Endothelial cell of umbilical vein (primary cell): ENCODE measurements at regions not wholly inside any gene's neighbourhood (a gene's known extent, or its start where the extent isn't known, plus 50 kb on each side); places are given as distances from the start of the nearest gene placed in this dataset.

Experiments
- BruUV-seq: library from RNA; stranded (reverse); fragments of 400-500 nt; replicated peaks from 2 replicates; lab custom pipeline; 2021; lab: Mats Ljungman, UMichigan
- CTCF ChIA-PET: fragments of 300-600, 350-600 bp; sonication (Branson Sonifier 250); formaldehyde crosslinking; loops from one replicate; lab custom pipeline; 2021; ENCODE audit warnings: antibody characterized with exemption, inconsistent platforms; lab: Charles Lee
- POLR2A ChIA-PET: fragments of 300-600, 350-600 bp; sonication (Branson Sonifier 250); formaldehyde crosslinking; loops from one replicate; lab custom pipeline; 2021; ENCODE audit warnings: antibody characterized with exemption, inconsistent platforms; lab: Charles Lee
- DNase-seq: peaks from one replicate; pipeline ENCODE4 v3.0.0-alpha.2; 2011; ENCODE audit warnings: low read depth, low spot score
- FAIRE-seq: peaks from 2 replicates; lab custom pipeline; 2011; peaks lifted over from hg19 to GRCh38; lab: Jason Lieb, UNC
- H2AFZ ChIP-seq: 2 replicates; pipeline ENCODE4 v1.6.0; 2012; ENCODE audit warnings: low read depth, low read length, control low read depth, inconsistent platforms
- H3K27ac ChIP-seq: 2 replicates; pipeline ENCODE4 v1.5.1; 2011; ENCODE audit warnings: low read depth, mild to moderate bottlenecking, control low read depth, low read length, moderate library complexity; ENCODE audit not compliant: insufficient read depth
- H3K27me3 ChIP-seq, 2 experiments: 2 replicates each; pipeline versions ENCODE4 v1.6.0 to v1.6.1; 2011; ENCODE audit warnings: low read length in 2 of 2, mixed read lengths in 1 of 2; ENCODE audit not compliant: control insufficient read depth in 2 of 2, insufficient read depth in 2 of 2
- H3K36me3 ChIP-seq, 2 experiments: 2 replicates in 1 of 2; 3 replicates in 1 of 2; pipeline ENCODE4 v1.5.1; 2011; ENCODE audit warnings: low read length in 2 of 2, mild to moderate bottlenecking in 1 of 2, moderate library complexity in 1 of 2; ENCODE audit not compliant: control insufficient read depth in 2 of 2, insufficient read depth in 2 of 2; ENCODE audit errors: extremely low read depth in 1 of 2
- H3K4me1 ChIP-seq: 3 replicates; pipeline ENCODE4 v1.5.1; 2011; ENCODE audit warnings: mild to moderate bottlenecking, low read length; ENCODE audit not compliant: control insufficient read depth, insufficient read depth; ENCODE audit errors: extremely low read depth
- H3K4me2 ChIP-seq: 2 replicates; pipeline ENCODE4 v1.6.1; 2011; ENCODE audit warnings: low read length, control low read depth, mixed read lengths; ENCODE audit not compliant: insufficient read depth
- H3K4me3 ChIP-seq, 3 experiments: fragments of 200-600 bp in 1 of 3; sonication (generic), shearing (Covaris generic) in 1 of 3; replicated peaks in 1 of 3; 2 replicates each; pipeline ENCODE4 v1.5.1; 2011 to 2016; ENCODE audit warnings: control low read depth in 3 of 3, low read length in 3 of 3, mild to moderate bottlenecking in 2 of 3, inconsistent platforms in 1 of 3, low read depth in 1 of 3, moderate library complexity in 1 of 3; ENCODE audit not compliant: insufficient read depth in 1 of 3
- H3K79me2 ChIP-seq: 2 replicates; pipeline ENCODE4 v1.6.0; 2012; ENCODE audit warnings: low read length, inconsistent platforms; ENCODE audit not compliant: control insufficient read depth, insufficient read depth
- H3K9ac ChIP-seq: replicated peaks from 2 replicates; pipeline ENCODE3; 2011; ENCODE audit warnings: low read length, control low read depth; ENCODE audit not compliant: insufficient read depth; ENCODE audit errors: extremely low read depth
- H3K9me1 ChIP-seq: replicated peaks from 3 replicates; pipeline ENCODE4 v1.6.0; 2011; ENCODE audit warnings: mild to moderate bottlenecking, low read length; ENCODE audit not compliant: control insufficient read depth, insufficient read depth; ENCODE audit errors: extremely low read depth
- H3K9me3 ChIP-seq: replicated peaks from 2 replicates; pipeline ENCODE4 v1.5.1; 2012; ENCODE audit warnings: low read length, inconsistent platforms; ENCODE audit not compliant: control insufficient read depth, insufficient read depth
- H4K20me1 ChIP-seq: replicated peaks from 2 replicates; pipeline ENCODE3; 2011; ENCODE audit warnings: mild to moderate bottlenecking, low read length; ENCODE audit not compliant: control insufficient read depth, insufficient read depth; ENCODE audit errors: extremely low read depth
- CTCF ChIP-seq, 2 donors: IDR thresholded peaks; 1 replicate in 1 of 2; 2 replicates in 1 of 2; pipeline ENCODE4 v1.5.1; 2011; ENCODE audit warnings: low read length in 2 of 2, mild to moderate bottlenecking in 2 of 2, moderate library complexity in 2 of 2, control low read depth in 1 of 2, inconsistent platforms in 1 of 2, low read depth in 1 of 2; ENCODE audit not compliant: insufficient read depth in 1 of 2; ENCODE audit errors: extremely low read depth in 1 of 2
- EZH2 ChIP-seq: IDR thresholded peaks from 2 replicates; pipeline ENCODE4 v1.6.1; 2012; ENCODE audit warnings: borderline replicate concordance, low read depth, mild to moderate bottlenecking, moderate library complexity, low read length, inconsistent platforms; ENCODE audit not compliant: severe bottlenecking
- FOS ChIP-seq: IDR thresholded peaks from 2 replicates; pipeline ENCODE4 v1.6.1; 2011; ENCODE audit warnings: mild to moderate bottlenecking, low read length, moderate library complexity, borderline replicate concordance; ENCODE audit not compliant: insufficient read depth
- JUN ChIP-seq: IDR thresholded peaks from 2 replicates; pipeline ENCODE4 v1.6.1; 2011; ENCODE audit warnings: borderline replicate concordance, low read depth; ENCODE audit not compliant: insufficient read length, insufficient read depth
- MYC ChIP-seq: IDR thresholded peaks from one replicate; pipeline ENCODE4 v1.6.1; 2011; ENCODE audit warnings: mild to moderate bottlenecking, low read depth, low read length
- POLR2A ChIP-seq: IDR thresholded peaks from 2 replicates; pipeline ENCODE4 v1.6.1; 2012; ENCODE audit warnings: low read depth, mild to moderate bottlenecking, control low read depth, low read length
- POLR2AphosphoS5 ChIP-seq: IDR thresholded peaks from 2 replicates; pipeline ENCODE4 v1.6.1; 2012; ENCODE audit warnings: low read depth, mild to moderate bottlenecking, control low read depth, low read length, moderate library complexity; ENCODE audit not compliant: insufficient read depth
- dilution Hi-C: fragments of 300-500 bp; cut with MboI; formaldehyde crosslinking; loops from one replicate; pipeline ENCODE4 v1.15.0; 2019; ENCODE audit warnings: low sequenced_read_pairs; ENCODE audit not compliant: extremely low pct_ligation_motif_present
- intact Hi-C: fragments of 100-400 bp; cut with micrococcal nuclease; formaldehyde crosslinking; loops from one replicate; pipeline ENCODE4 v1.10.0; 2022
- TF ChIP-seq, protein P1 (sequence below): IDR thresholded peaks from 2 replicates; pipeline ENCODE4 v1.6.1; 2011; ENCODE audit not compliant: insufficient read depth, insufficient read length

DNA sequence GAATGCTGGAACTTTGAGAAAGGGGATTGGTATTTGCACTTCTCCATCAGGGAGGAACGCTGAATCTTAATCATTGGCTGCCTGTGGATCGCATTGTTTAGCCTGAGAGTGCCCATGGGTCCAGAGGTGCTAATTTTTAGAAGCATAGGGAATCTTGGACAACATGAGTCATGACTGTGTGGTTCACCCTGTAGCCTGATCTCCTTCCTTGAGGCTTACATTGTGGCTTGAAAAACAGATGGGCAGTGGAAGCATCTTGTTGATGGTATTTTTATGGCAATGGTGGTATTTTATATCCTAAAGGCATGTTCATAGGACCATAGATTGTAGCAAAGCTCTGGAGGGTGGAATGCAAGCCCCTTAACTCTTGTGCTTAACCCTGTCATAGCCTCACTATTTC is 99.2 kb upstream of the DBX1 start:
- DNase-seq = no peak
- intact Hi-C loops (no loop called here), dilution Hi-C loops (no loop called here)
- H2AFZ ChIP-seq = no peak overlapping the region
- H3K79me2 ChIP-seq = no peaks in the 10 kb centered on the region
- no peaks in the 10 kb centered on the region for H3K36me3 ChIP-seq
- ChIA-PET POLR2A (no interaction called here), CTCF (no interaction called here)
- no peaks in the 10 kb centered on the region for H3K9me3 ChIP-seq
- no peak for FAIRE-seq
- no peak overlapping the region for H3K9ac ChIP-seq
- H3K27ac ChIP-seq = no peak overlapping the region
- H3K4me3 ChIP-seq = no peak overlapping the region
- H3K4me2 ChIP-seq = no peak overlapping the region
- TF ChIP-seq, protein P1, sequence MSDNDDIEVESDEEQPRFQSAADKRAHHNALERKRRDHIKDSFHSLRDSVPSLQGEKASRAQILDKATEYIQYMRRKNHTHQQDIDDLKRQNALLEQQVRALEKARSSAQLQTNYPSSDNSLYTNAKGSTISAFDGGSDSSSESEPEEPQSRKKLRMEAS = no peak
- TF ChIP-seq POLR2AphosphoS5 (no peak), POLR2A (no peak), FOS (no peak), CTCF (IDR thresholded peaks at IDR 0.05; ENCODE audit: extremely low read depth in 1 of 2, insufficient read depth in 1 of 2, low read depth in 1 of 2, low read length in 2 of 2) (no peak), JUN (no peak), MYC (no peak), EZH2 (no peak)
- no peaks in the 10 kb centered on the region for H4K20me1 ChIP-seq
- peaks cover 2 to 3% of the 10 kb centered on the region in 2 experiments for H3K27me3 ChIP-seq
- H3K4me1 ChIP-seq = no peaks in the 10 kb centered on the region
- no TSS peak for BruUV-seq
- no peaks in the 10 kb centered on the region for H3K9me1 ChIP-seq
